Naive thymus-derived CD4-positive, alpha-beta T cell (primary cell): ENCODE measurements at regions not wholly inside any gene's neighbourhood (a gene's known extent, or its start where the extent isn't known, plus 50 kb on each side); places are given as distances from the start of the nearest gene placed in this dataset.

Source experiments
- ATAC-seq: fragments of 150-1000 bp; cut with Tn5 transposase; 2 replicates; pipeline ENCODE4 v1.10.0; 2021; ENCODE audit warnings: mild to moderate bottlenecking, moderate library complexity
- CTCF ChIA-PET: fragments of 350-600 bp; sonication (Branson Sonifier 250); formaldehyde crosslinking; loops from one replicate; lab custom pipeline; 2021; ENCODE audit warnings: antibody characterized with exemption; lab: Charles Lee
- POLR2A ChIA-PET: fragments of 350-600 bp; sonication (Branson Sonifier 250); formaldehyde crosslinking; loops from one replicate; lab custom pipeline; 2021; ENCODE audit warnings: antibody characterized with exemption, inconsistent platforms; lab: Charles Lee
- DNase-seq, 9 donors: peaks; one replicate each; pipeline versions ENCODE4 v3.0.0 to v3.0.0-alpha.2; 2020 to 2022; ENCODE audit warnings: mixed read lengths in 1 of 9
- H3K27ac ChIP-seq: one replicate; pipeline ENCODE4 v1.7.0; 2013; ENCODE audit warnings: mild to moderate bottlenecking, low read depth, low read length, moderate library complexity
- H3K27me3 ChIP-seq, 2 donors: one replicate each; pipeline ENCODE4 v1.7.0; 2013; ENCODE audit warnings: low read length in 2 of 2, mild to moderate bottlenecking in 2 of 2, moderate library complexity in 2 of 2; ENCODE audit not compliant: control insufficient read depth in 2 of 2, insufficient read depth in 2 of 2
- H3K36me3 ChIP-seq, 3 experiments: 1 replicate in 2 of 3; 2 replicates in 1 of 3; pipeline ENCODE4 v1.7.0; 2013; ENCODE audit warnings: low read length in 3 of 3, mild to moderate bottlenecking in 3 of 3, moderate library complexity in 1 of 3; ENCODE audit not compliant: insufficient read depth in 3 of 3, control insufficient read depth in 2 of 3
- H3K4me1 ChIP-seq, 2 donors: one replicate each; pipeline ENCODE4 v1.7.0; 2013; ENCODE audit warnings: low read length in 2 of 2, mild to moderate bottlenecking in 2 of 2, moderate library complexity in 1 of 2; ENCODE audit not compliant: control insufficient read depth in 2 of 2, insufficient read depth in 2 of 2
- H3K4me3 ChIP-seq: 2 replicates; pipeline ENCODE4 v1.7.0; 2013; ENCODE audit warnings: mild to moderate bottlenecking, low read length
- H3K9me3 ChIP-seq, 3 experiments: 1 replicate in 2 of 3; 2 replicates in 1 of 3; pipeline ENCODE4 v1.7.0; 2013; ENCODE audit warnings: low read length in 3 of 3; ENCODE audit not compliant: control insufficient read depth in 2 of 3
- H3K27ac Mint-ChIP-seq, 9 donors: one replicate each; pipeline ENCODE4 v1.8.0; 2020 to 2022; ENCODE audit warnings: mixed read lengths in 9 of 9, mild to moderate bottlenecking in 8 of 9, moderate library complexity in 5 of 9, inconsistent platforms in 2 of 9
- H3K27me3 Mint-ChIP-seq, 5 donors: one replicate each; pipeline ENCODE4 v1.8.0; 2021 to 2022; ENCODE audit warnings: mixed read lengths in 5 of 5, mild to moderate bottlenecking in 1 of 5
- H3K36me3 Mint-ChIP-seq, 5 donors: one replicate each; pipeline ENCODE4 v1.8.0; 2020 to 2022; ENCODE audit warnings: mixed read lengths in 5 of 5, mild to moderate bottlenecking in 3 of 5, inconsistent platforms in 1 of 5
- H3K4me1 Mint-ChIP-seq, 7 donors: one replicate each; pipeline ENCODE4 v1.8.0; 2020 to 2022; ENCODE audit warnings: mixed read lengths in 7 of 7, mild to moderate bottlenecking in 3 of 7, inconsistent platforms in 1 of 7
- H3K4me3 Mint-ChIP-seq, 10 donors: one replicate each; pipeline ENCODE4 v1.8.0; 2020 to 2022; ENCODE audit warnings: mild to moderate bottlenecking in 10 of 10, mixed read lengths in 10 of 10, moderate library complexity in 6 of 10, inconsistent platforms in 2 of 10
- H3K9me3 Mint-ChIP-seq, 11 donors: one replicate each; pipeline ENCODE4 v1.8.0; 2020 to 2022; ENCODE audit warnings: mixed read lengths in 11 of 11, mild to moderate bottlenecking in 4 of 11, inconsistent platforms in 1 of 11, moderate library complexity in 1 of 11
- intact Hi-C, 2 donors: fragments of 100-400 bp; cut with micrococcal nuclease; formaldehyde crosslinking; loops; one replicate each; pipeline ENCODE4 v1.15.1; 2023

GRCh38 chr18:11411048-11411447, 198.3 kb upstream of the SLC35G4 start:
- H3K27me3 Mint-ChIP-seq: peaks cover 0 to 9% (median 0%) of the 10 kb centered on the region in 5 donors
- H3K4me1 ChIP-seq: no peaks in the 10 kb centered on the region
- intact Hi-C loops: no loop called here

GRCh38 chr18:11408555-11409065, 200.8 kb upstream of the SLC35G4 start:
- Mint-ChIP-seq H3K4me1 (no peaks in the 10 kb centered on the region), H3K4me3 (no peak overlapping the region), H3K36me3 (no peaks in the 10 kb centered on the region), H3K9me3 (peaks cover 0 to 6% (median 0%) of the 10 kb centered on the region in 11 donors), H3K27me3 (no peaks in the 10 kb centered on the region), H3K27ac (no peak overlapping the region)
- no peaks in the 10 kb centered on the region for H3K9me3 ChIP-seq
- POLR2A ChIA-PET: no interaction called here
- DNase-seq: no peak
- no peak for ATAC-seq
- CTCF ChIA-PET: no interaction called here
- no peaks in the 10 kb centered on the region for H3K4me1 ChIP-seq
- H3K36me3 ChIP-seq: no peaks in the 10 kb centered on the region
- no peak overlapping the region for H3K4me3 ChIP-seq
- H3K27me3 ChIP-seq: no peaks in the 10 kb centered on the region
- no peak overlapping the region for H3K27ac ChIP-seq
- intact Hi-C loops: no loop called here

More at GRCh38 chr18:11411048-11411447, 198.3 kb upstream of the SLC35G4 start:
- DNase-seq: no peak
- Mint-ChIP-seq H3K4me3 (no peak overlapping the region), H3K9me3 (peaks cover 0 to 6% (median 0%) of the 10 kb centered on the region in 11 donors), H3K4me1 (no peaks in the 10 kb centered on the region), H3K36me3 (no peaks in the 10 kb centered on the region), H3K27ac (no peak overlapping the region)
- POLR2A ChIA-PET: no interaction called here
- Histone ChIP-seq H3K4me3 (no peak overlapping the region), H3K27ac (no peak overlapping the region), H3K36me3 (no peaks in the 10 kb centered on the region), H3K9me3 (no peaks in the 10 kb centered on the region), H3K27me3 (no peaks in the 10 kb centered on the region)
- CTCF ChIA-PET: no interaction called here
- ATAC-seq: no peak

GRCh38 chr18:11407940-11408339, 201.5 kb upstream of the SLC35G4 start:
- intact Hi-C loops: no loop called here
- Histone ChIP-seq H3K27ac (no peak overlapping the region), H3K36me3 (no peaks in the 10 kb centered on the region), H3K4me1 (no peaks in the 10 kb centered on the region), H3K9me3 (no peaks in the 10 kb centered on the region), H3K27me3 (no peaks in the 10 kb centered on the region), H3K4me3 (no peak overlapping the region)
- DNase-seq (no peak), ATAC-seq (no peak)
- Mint-ChIP-seq H3K4me1 (no peaks in the 10 kb centered on the region), H3K36me3 (no peaks in the 10 kb centered on the region), H3K27me3 (no peaks in the 10 kb centered on the region), H3K27ac (no peak overlapping the region), H3K4me3 (no peak overlapping the region), H3K9me3 (peaks cover 0 to 6% (median 0%) of the 10 kb centered on the region in 11 donors)
- POLR2A ChIA-PET: no interaction called here
- CTCF ChIA-PET: no interaction called here

GRCh38 chr18:11405804-11406203, 203.6 kb upstream of the SLC35G4 start:
- ATAC-seq: no peak
- POLR2A ChIA-PET: no interaction called here
- Histone ChIP-seq H3K27me3 (no peaks in the 10 kb centered on the region), H3K36me3 (no peaks in the 10 kb centered on the region), H3K27ac (no peak overlapping the region), H3K4me3 (no peak overlapping the region), H3K9me3 (no peaks in the 10 kb centered on the region), H3K4me1 (no peaks in the 10 kb centered on the region)
- Mint-ChIP-seq H3K27me3 (no peaks in the 10 kb centered on the region), H3K36me3 (no peaks in the 10 kb centered on the region), H3K27ac (no peak overlapping the region), H3K4me1 (no peaks in the 10 kb centered on the region), H3K4me3 (no peak overlapping the region), H3K9me3 (peaks cover 0 to 11% (median 0%) of the 10 kb centered on the region in 11 donors)
- CTCF ChIA-PET: no interaction called here
- intact Hi-C loops: no loop called here
- DNase-seq: no peak

- Mint-ChIP-seq H3K27me3 (peaks cover 0 to 9% (median 0%) of the 10 kb centered on the region in 5 donors), H3K4me3 (no peak overlapping the region), H3K4me1 (no peaks in the 10 kb centered on the region), H3K9me3 (peaks cover 0 to 5% (median 0%) of the 10 kb centered on the region in 11 donors), H3K36me3 (no peaks in the 10 kb centered on the region), H3K27ac (no peak overlapping the region)
- Histone ChIP-seq H3K27me3 (no peaks in the 10 kb centered on the region), H3K4me1 (no peaks in the 10 kb centered on the region), H3K36me3 (no peaks in the 10 kb centered on the region), H3K27ac (no peak overlapping the region), H3K9me3 (no peaks in the 10 kb centered on the region), H3K4me3 (no peak overlapping the region)
- DNase-seq: no peak
- ATAC-seq: no peak
- intact Hi-C loops: no loop called here
- ChIA-PET CTCF (no interaction called here), POLR2A (no interaction called here)
These were observed 208.7 kb upstream of the SLC35G4 start for GRCh38 chr18:11400703-11401102.

GRCh38 chr18:11398625-11399024, 210.8 kb upstream of the SLC35G4 start:
- peaks cover 0 to 9% (median 0%) of the 10 kb centered on the region in 5 donors for H3K27me3 Mint-ChIP-seq
- no peak for DNase-seq
- H3K36me3 Mint-ChIP-seq: no peaks in the 10 kb centered on the region
- Histone ChIP-seq H3K36me3 (no peaks in the 10 kb centered on the region), H3K9me3 (no peaks in the 10 kb centered on the region), H3K27ac (no peak overlapping the region), H3K4me3 (no peak overlapping the region), H3K27me3 (no peaks in the 10 kb centered on the region), H3K4me1 (no peaks in the 10 kb centered on the region)
- intact Hi-C loops: no loop called here
- no peak overlapping the region for H3K4me3 Mint-ChIP-seq
- peaks cover 0 to 10% (median 0%) of the 10 kb centered on the region in 11 donors for H3K9me3 Mint-ChIP-seq
- H3K27ac Mint-ChIP-seq: no peak overlapping the region
- ATAC-seq: no peak
- no peaks in the 10 kb centered on the region for H3K4me1 Mint-ChIP-seq
- ChIA-PET POLR2A (no interaction called here), CTCF (no interaction called here)

GRCh38 chr18:11392980-11393885, 216.2 kb upstream of the SLC35G4 start:
- no peaks in the 10 kb centered on the region for H3K36me3 ChIP-seq
- no peaks in the 10 kb centered on the region for H3K9me3 ChIP-seq
- H3K4me3 ChIP-seq: no peak overlapping the region
- Mint-ChIP-seq H3K4me3 (no peak overlapping the region), H3K4me1 (no peaks in the 10 kb centered on the region), H3K36me3 (no peaks in the 10 kb centered on the region), H3K27me3 (peaks cover 0 to 5% (median 0%) of the 10 kb centered on the region in 5 donors), H3K9me3 (peaks cover 0 to 4% (median 0%) of the 10 kb centered on the region in 11 donors), H3K27ac (no peak overlapping the region)
- intact Hi-C loops: no loop called here
- DNase-seq (no peak), ATAC-seq (no peak)
- ChIA-PET CTCF (no interaction called here), POLR2A (no interaction called here)
- no peak overlapping the region for H3K27ac ChIP-seq
- H3K4me1 ChIP-seq: no peaks in the 10 kb centered on the region
- no peaks in the 10 kb centered on the region for H3K27me3 ChIP-seq
